ENCODE measurements at regions not wholly inside any gene's neighbourhood (a gene's known extent, or its start where the extent isn't known, plus 50 kb on each side); places are given as distances from the start of the nearest gene placed in this dataset.

DNA sequence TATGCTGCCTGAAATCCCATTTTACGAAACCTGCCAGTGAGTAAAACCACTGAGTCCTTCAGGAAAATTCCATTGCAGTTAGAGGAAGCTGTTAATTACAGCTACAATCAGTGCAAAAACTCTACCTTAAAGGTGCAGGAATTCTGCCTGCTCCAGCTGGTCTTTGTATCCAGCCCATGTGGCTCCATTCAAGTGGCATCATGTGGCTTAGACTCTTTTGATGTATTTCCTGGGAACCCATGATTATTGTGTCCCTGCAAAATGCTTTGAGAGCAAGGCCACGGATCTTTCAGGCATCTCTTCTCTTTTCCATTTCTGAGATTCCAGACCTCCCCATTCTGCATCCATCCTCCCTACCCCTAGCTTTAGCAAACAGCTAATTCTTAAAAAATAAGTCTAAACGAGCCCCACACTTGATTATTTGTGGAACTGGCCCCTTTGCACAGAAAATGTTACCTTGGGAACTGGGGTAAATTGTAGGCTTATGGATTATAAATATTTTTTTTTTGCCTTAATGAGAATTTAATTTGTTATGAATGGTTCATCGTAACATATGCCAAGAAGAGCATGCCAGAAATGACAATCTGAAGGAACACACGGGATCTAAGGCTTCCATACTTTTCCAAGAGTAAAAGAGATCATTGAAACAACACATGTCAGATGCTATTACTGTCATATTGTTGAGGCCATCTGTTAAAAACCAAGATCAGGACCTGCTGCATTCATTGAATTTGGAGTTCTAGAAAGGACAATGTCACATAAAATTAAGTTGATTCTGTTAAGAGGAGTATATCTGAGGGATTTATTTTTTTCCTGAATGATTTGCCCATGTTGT is 144.6 kb downstream of the TPH2 start:
- DNase-seq = no peak

GRCh38 chr12:72084061-72084460 is 145.4 kb downstream of the TPH2 start:
- DNase-seq = no peak

GRCh38 chr12:72084880-72085279 is 146.2 kb downstream of the TPH2 start:
- no peak for DNase-seq

DNA sequence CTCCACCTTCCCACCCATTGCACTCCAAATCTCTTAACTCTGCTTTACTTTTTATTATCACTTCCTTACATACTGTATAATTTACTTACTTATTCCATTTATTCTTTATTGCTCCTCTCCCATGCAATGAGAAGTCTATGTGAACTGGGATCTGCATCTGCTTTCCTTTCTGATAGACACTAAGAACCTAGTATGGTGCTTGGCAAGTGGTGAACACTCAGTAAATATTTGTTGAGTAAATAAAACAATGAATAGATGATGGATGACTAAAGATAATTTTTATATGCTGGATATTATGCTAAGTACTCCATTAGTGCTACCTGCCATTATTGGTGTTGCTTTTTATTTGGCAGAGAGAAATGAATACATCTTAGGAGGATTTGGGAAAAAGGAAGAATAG is 151.0 kb downstream of the TPH2 start:
- DNase-seq = peak; percentile 64

- no peak for DNase-seq
Measured at GRCh38 chr12:72093424-72093823, 154.8 kb downstream of the TPH2 start.

GRCh38 chr12:72093930-72094329 is 155.3 kb downstream of the TPH2 start:
- DNase-seq = no peak

DNA sequence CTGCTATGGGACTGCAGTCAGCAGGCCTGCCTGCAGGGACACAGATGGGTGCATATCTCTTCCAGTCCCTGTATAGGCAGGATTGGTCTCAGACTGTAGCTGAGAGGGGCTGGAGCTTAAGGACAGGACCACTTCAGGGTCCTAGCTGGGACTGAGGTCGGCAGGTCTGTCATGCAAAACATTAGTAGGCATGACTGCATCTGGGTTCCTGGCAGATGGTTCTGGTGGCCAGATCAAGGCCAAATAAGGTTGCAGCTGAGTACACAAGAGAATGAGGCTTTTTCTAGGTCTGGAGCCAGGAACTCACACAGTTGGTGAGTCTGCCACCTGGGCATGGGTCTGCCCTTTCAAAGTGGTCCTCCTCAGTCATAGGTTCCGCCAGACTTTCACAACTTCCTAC is 155.8 kb downstream of the TPH2 start:
- DNase-seq = no peak

- DNase-seq = no peak
Measured at GRCh38 chr12:72095025-72095424, 156.4 kb downstream of the TPH2 start.

DNA sequence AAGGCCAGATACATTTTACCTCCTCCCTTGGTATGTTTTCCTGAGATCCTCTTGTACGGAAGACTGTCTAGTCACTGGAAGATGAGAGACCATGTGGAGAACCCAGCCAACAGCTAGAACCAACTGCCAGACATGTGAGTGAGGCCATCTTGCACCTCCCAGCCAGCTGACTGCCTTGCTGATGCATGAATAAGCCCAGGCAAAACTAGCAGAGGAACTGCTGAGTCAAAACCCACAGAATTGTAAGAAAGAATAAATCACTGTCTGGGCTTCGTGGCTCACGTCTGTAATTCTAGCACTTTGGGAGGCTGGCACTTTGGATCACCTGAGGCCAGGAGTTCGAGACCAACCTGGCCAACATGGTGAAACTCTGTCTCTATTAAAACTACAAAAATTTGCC is 160.0 kb downstream of the TPH2 start:
- no peak for DNase-seq

- no peak for DNase-seq
Measured at GRCh38 chr12:72100854-72101253, 162.2 kb downstream of the TPH2 start.

DNA sequence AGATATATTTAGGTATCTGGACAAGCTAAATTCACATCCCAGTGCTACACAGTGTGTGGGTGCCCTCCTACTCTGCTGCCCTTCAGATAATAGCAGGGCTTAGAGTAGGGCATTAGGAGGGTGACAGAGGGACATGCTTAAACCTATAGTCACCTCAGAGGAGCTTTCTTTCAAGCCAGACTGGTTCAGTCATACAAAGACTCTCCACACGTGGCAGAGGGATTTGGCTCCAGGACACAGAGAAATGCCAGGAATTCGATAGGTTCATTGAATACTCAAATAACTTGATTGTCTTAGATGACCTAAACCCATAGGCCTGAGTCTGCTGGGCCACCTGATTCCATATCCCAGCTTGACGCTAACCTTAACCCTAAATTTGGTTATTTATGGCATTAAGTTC is 163.5 kb downstream of the TPH2 start:
- DNase-seq = no peak

DNA sequence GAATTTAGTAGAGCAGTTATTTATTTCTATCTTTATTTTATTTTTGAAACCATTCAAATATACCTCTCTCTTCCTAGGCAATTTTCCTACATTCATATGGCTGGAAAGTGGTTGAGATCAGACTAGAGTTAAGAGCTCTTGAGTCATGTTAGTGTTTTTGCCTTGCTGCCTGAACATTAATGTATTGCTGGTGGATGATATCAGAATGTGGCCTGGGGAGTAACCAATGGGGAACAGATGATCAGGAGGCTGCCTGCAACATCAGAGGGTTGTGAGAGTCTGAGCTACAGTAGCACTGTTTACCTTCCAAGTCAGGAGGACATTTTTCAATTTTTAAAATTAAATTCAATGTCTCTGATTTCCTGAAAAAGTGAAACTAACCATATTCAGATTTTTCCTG is 166.3 kb upstream of the TRHDE start:
- DNase-seq = peak; percentile 4

GRCh38 chr12:72110937-72111650 is 161.1 kb upstream of the TRHDE start:
- no peak for DNase-seq

GRCh38 chr12:72111706-72112105 is 160.5 kb upstream of the TRHDE start:
- no peak for DNase-seq

GRCh38 chr12:72133497-72134055 is 138.6 kb upstream of the TRHDE start:
- no peak for DNase-seq

- DNase-seq = no peak
Measured at GRCh38 chr12:72134246-72135020, 137.7 kb upstream of the TRHDE start.

DNA sequence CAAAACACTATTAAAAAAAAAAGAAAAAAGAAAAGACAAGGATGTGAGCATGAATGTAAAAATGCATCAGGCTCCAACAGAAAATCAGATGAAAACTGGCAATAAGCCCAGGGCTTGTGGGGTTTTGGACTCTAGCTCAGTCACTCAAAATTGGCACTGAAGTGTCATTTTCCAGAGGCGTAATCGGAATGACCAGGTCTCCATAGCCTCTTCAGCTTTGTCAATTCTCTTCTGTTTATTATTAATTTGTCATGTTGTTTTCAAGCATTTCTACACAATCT is 137.2 kb upstream of the TRHDE start:
- peak; percentile 8 for DNase-seq

DNA sequence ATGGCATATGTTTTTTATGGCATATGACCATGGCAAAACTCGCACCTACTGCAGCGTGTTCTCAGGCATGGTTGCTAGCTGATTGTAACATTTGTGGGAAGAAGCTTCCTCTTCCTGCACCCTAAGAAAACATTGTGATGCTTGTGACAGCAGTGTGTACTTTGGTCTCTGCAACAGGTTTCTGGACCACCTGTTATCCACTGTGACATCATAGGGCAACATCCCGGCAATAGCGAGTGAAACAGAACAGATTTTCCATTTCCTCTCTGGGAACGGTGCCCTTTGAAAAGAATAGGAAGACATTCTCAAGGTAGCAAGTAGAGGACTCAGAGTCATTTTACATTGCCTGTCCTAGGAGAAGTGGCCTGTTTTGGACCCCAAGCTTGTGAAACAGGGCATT is 135.4 kb upstream of the TRHDE start:
- no peak for DNase-seq

DNA sequence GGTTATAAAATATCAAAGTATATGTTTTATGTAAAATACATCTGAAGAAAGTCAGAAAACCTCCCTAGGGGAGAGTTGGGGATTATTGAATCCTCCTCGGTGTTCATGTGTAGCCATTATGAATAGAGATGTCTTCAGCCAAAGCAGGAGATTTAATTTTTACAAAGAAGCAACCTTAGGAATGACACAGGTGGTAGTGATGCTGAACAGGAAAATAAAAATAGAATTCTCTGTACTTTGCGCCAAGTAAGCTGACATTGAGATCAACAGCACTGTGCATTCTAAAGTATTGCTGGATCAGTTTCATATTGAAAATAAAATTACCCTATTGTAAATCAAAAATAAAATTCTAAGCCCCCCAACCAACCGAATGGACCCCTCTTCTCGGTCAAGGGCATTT is 132.8 kb upstream of the TRHDE start:
- no peak for DNase-seq

DNA sequence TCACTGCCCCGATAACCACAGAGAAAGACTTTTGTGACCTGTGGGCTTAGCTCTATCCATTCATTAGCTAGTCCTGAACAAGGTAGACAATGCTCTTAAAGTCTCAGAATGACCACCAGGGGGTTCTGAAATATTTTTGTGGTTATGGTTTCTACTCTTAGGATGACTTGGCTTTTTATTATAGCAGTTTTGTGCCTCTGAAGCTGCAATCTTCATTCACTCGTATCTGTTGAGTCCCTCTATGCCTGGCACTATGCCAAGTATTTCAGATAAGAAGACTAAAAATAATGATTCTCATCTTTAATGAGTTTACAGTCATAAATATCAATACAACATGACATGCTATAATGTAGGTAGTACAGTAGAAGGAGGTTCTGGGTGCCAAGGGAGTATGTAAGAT is 130.8 kb upstream of the TRHDE start:
- peak; percentile 10 for DNase-seq

GRCh38 chr12:72144553-72144952 is 127.6 kb upstream of the TRHDE start:
- DNase-seq = no peak

DNA sequence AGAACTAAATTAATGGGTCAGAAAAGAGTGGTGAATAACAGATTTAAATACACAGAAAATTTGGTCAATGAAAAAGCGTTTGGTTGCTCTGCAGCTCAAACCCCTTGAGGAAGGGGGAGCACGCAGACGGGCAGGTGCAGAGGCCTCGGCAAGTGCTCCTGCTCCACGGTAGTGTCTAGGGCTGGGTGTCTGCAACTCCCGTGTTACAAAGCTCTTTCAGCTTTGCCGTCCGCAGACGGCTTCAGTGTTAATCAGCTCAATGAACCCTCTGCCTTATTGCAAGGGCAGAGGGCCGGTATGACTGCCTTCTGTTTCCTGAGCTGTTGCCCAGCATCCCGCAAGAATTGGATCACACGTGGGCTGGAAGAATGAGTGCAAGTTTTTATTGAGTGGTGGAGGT is 125.7 kb upstream of the TRHDE start:
- DNase-seq = no peak

DNA sequence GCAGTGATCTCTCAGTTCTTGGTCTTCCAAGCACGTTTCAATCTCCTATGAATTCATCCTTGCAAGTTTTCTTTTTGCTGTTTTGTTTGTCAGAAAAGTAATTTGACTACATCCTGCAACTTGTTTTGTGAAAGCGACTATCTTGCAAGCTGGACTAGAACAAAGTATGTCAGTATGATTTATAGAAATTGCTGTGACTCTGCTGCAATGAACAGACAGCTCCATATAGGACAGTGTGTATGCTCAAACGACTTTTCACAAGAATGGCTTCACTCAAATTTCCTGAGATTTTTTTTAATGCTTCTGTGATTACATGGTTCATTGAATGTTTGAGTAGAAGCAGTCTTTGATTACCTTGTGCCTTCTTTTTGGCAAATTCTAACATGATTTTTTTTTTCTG is 123.5 kb upstream of the TRHDE start:
- DNase-seq = peak; percentile 2

GRCh38 chr12:72162875-72163274 is 109.3 kb upstream of the TRHDE start:
- no peak for DNase-seq
